ENCODE measurements at regions not wholly inside any gene's neighbourhood (a gene's known extent, or its start where the extent isn't known, plus 50 kb on each side); places are given as distances from the start of the nearest gene placed in this dataset.

GRCh38 chr20:39528436-39528835, 566.3 kb downstream of the DHX35 start:
- WGBS, 2 experiments (ENCODE audit: extremely low coverage in 1 of 2, insufficient coverage in 1 of 2, insufficient read length in 1 of 2, insufficient replicate concordance in 2 of 2, low coverage in 1 of 2, low lambda C conversion rate in 2 of 2, missing lambda C conversion rate in 1 of 2), result 96% methylated on average over 3 of the region's 4 CpGs; no CpG with 5 or more reads in 1 of the 2 experiments
- FAIRE-seq (no peak), DNase-seq (ENCODE audit: low read depth in 1 of 2, low spot score in 2 of 2) (no peak)
- Histone ChIP-seq H3K4ac (replicated peaks; ENCODE audit: insufficient read length, low read depth, low read length) (no peak overlapping the region), H4K5ac (ENCODE audit: insufficient read length, low read depth, low read length) (no peak overlapping the region), H3K56ac (replicated peaks; ENCODE audit: insufficient read length, low read depth, low read length) (no peak overlapping the region), H3K4me2 (ENCODE audit: insufficient read depth in 1 of 2, low read depth in 2 of 2, low read length in 2 of 2) (no peak overlapping the region), H3K27me3 (replicated peaks in 1 of 4; ENCODE audit: control insufficient read depth in 3 of 4, extremely low read depth in 1 of 4, insufficient read depth in 3 of 4, low read length in 3 of 4) (no peaks in the 10 kb centered on the region), H3K14ac (ENCODE audit: insufficient read length) (no peak overlapping the region), H3K79me2 (ENCODE audit: control insufficient read depth in 1 of 2, insufficient read depth in 2 of 2, low read length in 2 of 2) (no peaks in the 10 kb centered on the region), H2AFZ (ENCODE audit: low read length) (no peak overlapping the region), H2BK12ac (ENCODE audit: low read depth, low read length) (no peak overlapping the region), H3K27ac (ENCODE audit: low read depth, low read length) (no peak overlapping the region), H3K18ac (ENCODE audit: extremely low read depth, low read length) (no peak overlapping the region), H4K20me1 (replicated peaks in 1 of 2; ENCODE audit: control insufficient read depth in 1 of 2, insufficient read depth in 2 of 2, low read length in 2 of 2) (no peaks in the 10 kb centered on the region), H2BK120ac (replicated peaks; ENCODE audit: low read depth, low read length) (no peak overlapping the region), H2BK15ac (ENCODE audit: low read length) (no peak overlapping the region), H3K4me3 (ENCODE audit: extremely low read depth in 1 of 4, insufficient read depth in 2 of 4, low read depth in 3 of 4, low read length in 4 of 4) (no peak overlapping the region), H2AK5ac (ENCODE audit: low read depth, low read length) (no peak overlapping the region), H3K9ac (replicated peaks in 1 of 4; ENCODE audit: extremely low read depth in 1 of 4, low read depth in 3 of 4, low read length in 3 of 4) (no peak overlapping the region), H2BK20ac (ENCODE audit: low read length) (no peak overlapping the region), H3K9me3 (ENCODE audit: insufficient read depth in 2 of 2, low read depth in 1 of 2, low read length in 1 of 2) (no peaks in the 10 kb centered on the region), H3K79me1 (ENCODE audit: low read depth, low read length) (no peaks in the 10 kb centered on the region), H3K36me3 (ENCODE audit: control insufficient read depth in 2 of 4, insufficient read depth in 4 of 4, low read length in 3 of 4) (no peaks in the 10 kb centered on the region), H3K23me2 (ENCODE audit: low read depth, low read length) (no peaks in the 10 kb centered on the region), H3K23ac (ENCODE audit: insufficient read length) (no peak overlapping the region), H4K8ac (ENCODE audit: extremely low read depth, insufficient read depth, low read length) (peak overlapping the region; percentile 14; the same call in 1 of the 2 replicates), H4K91ac (replicated peaks; ENCODE audit: insufficient read length, low read length) (no peak overlapping the region), H2BK5ac (ENCODE audit: low read depth, low read length) (no peak overlapping the region), H3K4me1 (replicated peaks in 1 of 4; ENCODE audit: control insufficient read depth in 3 of 4, insufficient read depth in 4 of 4, low read length in 3 of 4) (no peaks in the 10 kb centered on the region)
- ChIA-PET POLR2A (ENCODE audit: partially characterized antibody) (interaction anchor here (0.7 kb wide), 1 partner anchor 603 kb away, joined by 3 read pairs; no protein-coding TSS in a partner anchor), CTCF (ENCODE audit: partially characterized antibody) (interaction anchor here (0.9 to 1.8 kb wide), 2 partner anchors 10 to 239 kb away, joined by 4 read pairs; no protein-coding TSS in a partner anchor)
- TF ChIP-seq SIX5 (IDR thresholded peaks at IDR 0.05; ENCODE audit: low read depth, low read length), result no peak
- no peak for TF ChIP-seq USF2 (IDR thresholded peaks at IDR 0.05; ENCODE audit: low read length)
- no peak for TF ChIP-seq TCF12 (IDR thresholded peaks at IDR 0.05; ENCODE audit: low read depth, low read length)
- no peak for TF ChIP-seq YY1 (IDR thresholded peaks at IDR 0.05; ENCODE audit: low read depth, low read length)
- TF ChIP-seq CBX5 (IDR thresholded peaks at IDR 0.05; ENCODE audit: low read depth, low read length), result no peak
- no peak for TF ChIP-seq POLR2A (IDR thresholded peaks at IDR 0.05; ENCODE audit: control extremely low read depth in 1 of 2, low read depth in 2 of 2, low read length in 2 of 2)
- no peak for TF ChIP-seq NANOG (IDR thresholded peaks at IDR 0.05; ENCODE audit: insufficient read depth, low read depth, low read length, poor library complexity, severe bottlenecking)
- TF ChIP-seq TBP (IDR thresholded peaks at IDR 0.05; ENCODE audit: low read depth, low read length), result no peak
- TF ChIP-seq EZH2 (IDR thresholded peaks at IDR 0.05; ENCODE audit: low read depth, low read length, severe bottlenecking), result no peak
- TF ChIP-seq SUZ12 (IDR thresholded peaks at IDR 0.05; ENCODE audit: low read length), result no peak
- TF ChIP-seq CREB1 (IDR thresholded peaks at IDR 0.05), result no peak
- no peak for TF ChIP-seq TEAD4 (IDR thresholded peaks at IDR 0.05; ENCODE audit: low read depth, low read length)
- no peak for TF ChIP-seq POU5F1 (IDR thresholded peaks at IDR 0.05; ENCODE audit: low read depth, low read length)
